Renal cortex interstitium (tissue), 11 donors: ENCODE measurements at regions not wholly inside any gene's neighbourhood (a gene's known extent, or its start where the extent isn't known, plus 50 kb on each side); places are given as distances from the start of the nearest gene placed in this dataset.
"Not testable (repeated sequence)": the region's sequence is repeated elsewhere in the genome, so short reads cannot be mapped to it uniquely, and the experiment has no call there.

ENCODE experiments used
- DNase-seq, 11 donors: peaks; one replicate each; pipeline ENCODE4 v3.0.0-alpha.2; 2013; ENCODE audit warnings: low read depth in 9 of 11, low spot score in 4 of 11; ENCODE audit errors: extremely low read depth in 1 of 11

GRCh38 chr11:24122291-24122690, 374.6 kb upstream of the LUZP2 start:
- no peak for DNase-seq

GRCh38 chr11:24124876-24125275, 372.0 kb upstream of the LUZP2 start:
- no peak for DNase-seq

- no peak for DNase-seq
These were observed 365.2 kb upstream of the LUZP2 start for GRCh38 chr11:24131698-24132097.

GRCh38 chr11:24132471-24132870, 364.4 kb upstream of the LUZP2 start:
- DNase-seq = no peak

- DNase-seq = no peak
These were observed 361.8 kb upstream of the LUZP2 start for GRCh38 chr11:24134879-24135589.

GRCh38 chr11:24142062-24142461, 354.8 kb upstream of the LUZP2 start:
- DNase-seq = no peak

- no peak for DNase-seq
These were observed 351.4 kb upstream of the LUZP2 start for GRCh38 chr11:24145411-24145810.

- no peak for DNase-seq
These were observed 343.5 kb upstream of the LUZP2 start for GRCh38 chr11:24153337-24153736.

GRCh38 chr11:24155792-24156191, 341.1 kb upstream of the LUZP2 start:
- DNase-seq = no peak

GRCh38 chr11:24157316-24157715, 339.5 kb upstream of the LUZP2 start:
- no peak for DNase-seq

- no peak for DNase-seq
These were observed 335.3 kb upstream of the LUZP2 start for GRCh38 chr11:24161587-24161986.

GRCh38 chr11:24163146-24163545, 333.7 kb upstream of the LUZP2 start:
- no peak for DNase-seq

GRCh38 chr11:24163841-24164240, 333.0 kb upstream of the LUZP2 start:
- no peak for DNase-seq

- DNase-seq = no peak
These were observed 325.0 kb upstream of the LUZP2 start for GRCh38 chr11:24171869-24172268.

- DNase-seq = no peak
These were observed 315.3 kb upstream of the LUZP2 start for GRCh38 chr11:24181395-24182047.

GRCh38 chr11:24185535-24185934, 311.3 kb upstream of the LUZP2 start:
- DNase-seq = not testable (repeated sequence)

- no peak for DNase-seq
These were observed 300.1 kb upstream of the LUZP2 start for GRCh38 chr11:24196733-24197132.

GRCh38 chr11:24198481-24198880, 298.4 kb upstream of the LUZP2 start:
- DNase-seq = no peak

GRCh38 chr11:24199461-24199860, 297.4 kb upstream of the LUZP2 start:
- DNase-seq = no peak

- no peak for DNase-seq
These were observed 290.8 kb upstream of the LUZP2 start for GRCh38 chr11:24206030-24206429.

GRCh38 chr11:24206511-24206910, 290.3 kb upstream of the LUZP2 start:
- DNase-seq = no peak
